Dermis blood vessel endothelial cell (primary cell): ENCODE measurements at regions not wholly inside any gene's neighbourhood (a gene's known extent, or its start where the extent isn't known, plus 50 kb on each side); places are given as distances from the start of the nearest gene placed in this dataset.
"Not testable (repeated sequence)": the region's sequence is repeated elsewhere in the genome, so short reads cannot be mapped to it uniquely, and the experiment has no call there.

Source experiments
- DNase-seq: peaks from one replicate; pipeline ENCODE4 v3.0.0; 2010

DNA sequence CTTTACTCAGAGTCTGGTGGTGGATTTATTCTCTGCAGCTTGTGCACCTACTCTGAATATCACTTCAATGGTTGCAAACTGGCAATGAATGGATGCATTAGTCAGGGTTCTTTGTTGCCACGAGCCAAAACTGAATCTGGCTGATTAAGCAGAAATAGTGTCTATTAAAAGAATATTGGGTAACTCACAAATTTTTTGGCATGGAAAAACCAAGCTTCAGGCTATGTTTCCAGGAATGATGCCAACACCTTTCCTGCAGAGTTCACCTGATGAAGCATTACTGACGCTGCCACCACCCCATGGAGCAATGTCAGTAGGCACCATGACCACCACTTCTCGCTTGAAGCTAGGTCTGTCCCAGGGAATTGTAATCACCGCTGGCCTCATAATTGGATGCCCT is 597.8 kb upstream of the SLC10A2 start:
- DNase-seq = no peak

DNA sequence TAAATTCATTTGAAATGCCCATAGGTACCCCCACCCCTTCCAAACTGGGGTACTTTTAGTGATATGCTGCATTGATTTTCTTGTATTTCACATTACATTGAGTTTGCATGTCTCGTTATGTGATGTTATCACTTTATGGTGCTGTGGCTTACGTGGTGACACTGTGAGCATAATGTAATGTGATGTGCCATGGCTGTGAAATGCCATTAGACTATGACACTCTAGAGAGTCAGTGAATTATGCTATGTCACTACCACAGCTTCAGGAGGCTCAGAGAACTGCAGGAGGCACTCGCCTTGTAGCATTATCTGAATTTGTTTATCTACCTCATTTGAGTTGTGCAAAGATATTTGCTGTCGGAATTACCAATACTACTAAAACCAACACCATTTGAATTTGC is 590.1 kb upstream of the SLC10A2 start:
- no peak for DNase-seq

DNA sequence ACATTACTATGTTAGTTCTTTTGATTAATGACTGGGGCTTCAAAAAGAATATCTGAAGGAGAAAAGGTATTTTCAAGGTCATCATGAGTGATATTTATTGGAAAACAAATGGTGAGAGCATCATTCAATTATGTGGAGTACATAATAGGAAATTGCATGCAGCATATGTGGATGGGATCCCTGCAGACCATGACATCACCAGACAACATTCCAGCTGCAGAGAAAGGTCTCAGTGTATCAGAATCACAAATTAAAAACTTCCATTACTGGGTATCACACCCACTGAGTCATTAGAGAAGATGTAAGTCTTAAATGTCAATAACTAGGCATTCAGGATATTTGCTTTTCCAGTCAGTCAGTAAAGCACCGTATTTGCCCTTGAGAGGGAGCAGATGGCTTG is 574.4 kb upstream of the SLC10A2 start:
- DNase-seq = no peak

DNA sequence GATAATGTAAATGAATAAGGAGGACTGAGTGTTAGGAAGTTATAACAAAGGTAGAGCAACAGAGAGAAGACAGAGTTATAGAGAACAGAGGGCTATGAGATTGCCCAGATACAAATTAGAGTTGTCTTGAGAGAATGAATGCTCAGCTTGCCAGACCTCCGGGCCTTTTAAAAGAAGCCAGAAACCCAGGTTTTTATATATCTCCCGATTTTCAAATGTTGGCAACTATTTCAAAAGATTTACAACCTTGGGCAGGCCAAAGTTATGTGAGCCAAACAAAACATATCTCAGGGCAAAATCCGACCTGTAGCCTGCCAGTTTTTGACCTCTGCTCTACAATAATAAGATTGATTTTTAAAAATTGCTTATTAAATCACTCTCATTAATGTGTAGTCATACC is 573.1 kb upstream of the SLC10A2 start:
- no peak for DNase-seq

DNA sequence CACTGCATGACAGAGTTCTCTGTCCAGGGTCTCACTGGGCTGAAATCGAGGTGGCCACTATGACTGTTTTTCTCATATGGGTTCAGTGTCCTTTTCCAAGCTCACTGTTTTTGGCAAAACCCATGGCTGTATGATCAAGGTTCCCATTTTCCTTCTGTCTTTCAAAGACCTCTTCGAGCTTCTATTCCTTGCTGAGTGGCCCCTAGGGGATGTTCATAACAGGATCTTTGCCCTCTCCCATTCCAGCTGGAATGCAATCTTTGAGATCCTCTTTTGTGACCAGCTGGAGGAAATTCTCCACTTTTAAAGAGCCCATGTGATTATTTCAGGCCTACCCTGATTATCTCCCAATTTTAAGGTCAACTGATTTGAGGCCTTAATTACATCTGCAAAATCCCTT is 572.5 kb upstream of the SLC10A2 start:
- DNase-seq = no peak

DNA sequence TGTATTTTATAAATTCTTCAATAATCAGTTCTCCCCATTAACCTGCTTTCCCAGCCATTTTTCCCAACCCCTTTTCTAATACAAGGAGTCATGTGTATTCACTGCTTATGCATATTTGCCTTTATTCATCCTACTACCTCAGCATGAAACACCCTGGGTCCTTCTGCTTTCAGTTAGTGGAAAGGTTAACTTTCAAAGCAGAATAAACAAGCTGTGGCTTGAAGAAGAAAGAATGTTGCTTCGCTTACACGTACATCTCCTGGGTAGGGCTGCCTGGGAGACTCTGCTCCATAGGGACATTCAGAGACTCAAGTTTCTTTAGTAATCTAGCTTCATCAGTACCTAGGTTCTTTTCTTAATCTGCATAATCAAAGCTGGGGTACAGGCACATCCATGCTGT is 567.8 kb upstream of the SLC10A2 start:
- DNase-seq = no peak

DNA sequence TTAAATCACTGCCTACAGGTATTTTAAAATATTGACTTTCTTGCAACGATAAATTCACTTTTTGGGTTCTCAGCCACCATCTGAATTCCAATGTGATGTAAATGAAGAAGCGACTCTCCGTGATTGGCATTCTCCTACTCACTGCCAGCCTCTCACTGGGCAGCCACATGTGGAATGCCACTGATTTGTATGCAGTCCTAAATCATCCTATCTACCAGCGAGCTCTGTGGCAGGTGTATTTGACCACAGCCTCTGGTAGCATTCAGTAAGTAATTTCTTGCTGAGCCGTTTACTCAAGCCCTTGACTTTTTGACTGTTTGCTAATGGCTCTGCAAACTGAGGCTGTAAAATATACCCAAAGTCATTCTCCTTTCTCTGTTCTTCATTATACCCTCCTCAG is 559.0 kb upstream of the SLC10A2 start:
- DNase-seq = no peak

DNA sequence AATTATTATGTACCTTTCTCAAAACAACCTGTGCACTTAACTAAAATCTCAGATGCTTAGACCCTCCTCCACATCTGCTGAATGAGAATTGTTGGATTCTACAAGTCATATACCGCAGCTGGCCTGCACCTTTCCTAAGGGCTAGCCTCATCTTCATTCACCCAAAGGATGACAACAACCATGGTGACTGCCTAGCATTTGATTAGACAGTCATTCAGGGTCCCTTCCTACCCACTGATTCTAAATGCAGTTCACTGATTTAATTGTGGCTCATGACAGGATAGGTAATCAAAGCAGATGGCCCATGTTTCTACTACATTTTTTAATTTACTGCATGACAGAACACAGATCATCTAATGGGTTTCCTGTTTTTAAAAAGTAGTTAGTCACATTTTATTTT is 551.9 kb upstream of the SLC10A2 start:
- no peak for DNase-seq

DNA sequence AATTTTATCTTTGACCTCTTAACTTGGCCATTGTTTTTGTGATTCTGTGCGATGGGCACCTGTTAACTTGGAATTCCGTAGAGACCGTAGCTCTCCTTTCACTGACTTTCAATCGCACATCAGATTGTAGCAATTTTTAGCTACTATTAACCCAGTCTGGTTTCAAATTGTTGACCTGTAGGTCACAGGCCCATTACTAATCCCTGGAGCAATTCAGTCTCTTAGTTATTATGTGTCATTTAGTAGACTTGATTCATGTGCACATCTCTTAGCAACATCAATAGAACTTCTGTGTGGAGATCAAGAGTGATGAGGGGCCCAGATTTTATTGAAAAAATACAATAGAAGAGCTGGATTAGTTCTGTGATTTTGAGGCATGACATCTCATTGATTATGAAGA is 549.6 kb upstream of the SLC10A2 start:
- no peak for DNase-seq

DNA sequence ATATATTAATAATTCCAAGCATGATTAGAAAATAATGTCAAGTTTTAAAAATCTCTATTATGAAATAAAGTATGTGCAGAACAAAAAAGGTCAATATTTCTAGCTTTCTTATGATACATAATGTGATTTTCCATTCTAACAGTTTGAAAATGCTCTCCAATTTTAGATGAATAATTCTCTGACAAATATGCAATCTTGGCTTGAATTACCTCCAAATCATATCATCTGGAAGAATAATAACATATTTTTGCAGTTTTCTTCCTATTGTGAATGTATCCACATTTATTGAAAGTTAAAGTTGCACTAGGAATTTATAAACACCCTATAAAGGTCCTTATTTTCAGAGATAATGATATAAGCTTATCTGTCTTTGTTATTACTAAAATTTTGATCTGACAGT is 548.5 kb upstream of the SLC10A2 start:
- no peak for DNase-seq

DNA sequence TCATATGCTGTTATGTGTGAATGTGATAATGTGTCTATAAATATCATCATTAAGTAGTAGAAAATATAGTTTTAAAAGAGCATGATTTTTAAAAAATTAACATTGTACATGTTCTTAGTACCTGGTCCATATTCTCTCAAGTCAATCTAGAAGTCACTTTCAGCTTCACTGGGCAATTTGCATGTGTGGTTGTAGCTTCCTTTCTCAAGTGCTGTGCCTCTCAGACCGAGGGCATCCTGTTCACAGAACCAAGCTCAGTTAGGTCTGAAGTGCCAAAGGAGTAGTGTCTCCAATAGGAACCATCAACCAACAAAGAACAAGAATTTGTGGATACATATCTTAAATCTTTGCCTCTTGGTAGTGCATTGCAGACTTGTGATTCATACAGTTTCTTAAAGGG is 541.8 kb upstream of the SLC10A2 start:
- DNase-seq = no peak

DNA sequence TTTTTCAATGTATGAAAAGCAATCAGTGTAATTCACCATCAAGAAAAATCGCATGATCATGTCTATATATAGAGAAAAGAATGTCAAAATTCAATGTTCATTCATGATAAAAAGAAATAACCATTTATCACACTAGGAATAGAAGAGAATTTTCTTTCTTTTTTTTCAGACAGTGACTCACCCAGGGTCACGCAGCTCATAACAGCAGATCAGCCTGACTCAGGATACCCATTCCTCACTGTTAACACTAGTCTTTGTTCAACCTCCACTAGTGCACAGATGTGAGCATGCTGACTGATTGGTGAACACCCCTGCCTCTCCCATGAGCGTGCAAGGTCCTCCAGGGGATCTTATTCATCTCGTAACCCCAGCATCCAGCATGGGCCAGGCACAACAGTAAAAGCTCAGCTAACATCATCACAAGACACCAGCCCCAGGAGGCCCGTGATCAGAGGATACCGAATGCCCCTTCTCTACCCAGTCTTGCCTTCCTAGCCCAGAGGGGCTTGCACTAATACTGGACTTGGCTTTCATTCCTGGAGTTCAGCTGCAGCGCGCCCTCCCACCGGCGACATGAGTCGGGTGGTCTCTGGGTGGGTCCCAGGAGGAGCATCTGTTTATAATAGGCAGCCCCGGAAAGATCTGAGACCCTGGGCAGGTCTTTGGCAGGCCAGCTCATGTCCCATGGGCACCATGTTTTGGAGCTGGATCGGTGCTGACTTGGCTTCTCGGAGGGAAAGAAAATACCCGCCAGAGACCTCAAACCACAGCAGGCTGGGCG is 539.5 kb upstream of the SLC10A2 start:
- no peak for DNase-seq

DNA sequence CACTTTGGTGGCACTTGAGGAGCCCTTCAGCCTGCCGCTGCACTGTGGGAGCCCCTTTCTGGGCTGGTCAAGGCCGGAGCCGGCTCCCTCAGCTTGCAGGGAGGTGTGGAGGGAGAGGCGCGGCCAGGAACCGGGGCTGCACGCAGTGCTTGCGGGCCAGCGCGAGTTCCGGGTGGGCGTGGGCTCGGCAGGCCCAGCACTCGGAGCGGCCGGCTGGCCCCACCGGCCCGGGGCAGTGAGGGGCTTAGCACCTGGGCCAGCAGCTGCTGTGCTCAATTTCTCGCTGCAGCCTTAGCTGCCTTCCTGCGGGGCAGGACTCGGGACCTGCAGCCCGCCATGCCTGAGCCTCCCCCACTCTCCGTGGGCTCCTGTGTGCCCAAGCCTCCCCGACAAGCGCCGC is 533.7 kb upstream of the SLC10A2 start:
- not testable (repeated sequence) for DNase-seq

DNA sequence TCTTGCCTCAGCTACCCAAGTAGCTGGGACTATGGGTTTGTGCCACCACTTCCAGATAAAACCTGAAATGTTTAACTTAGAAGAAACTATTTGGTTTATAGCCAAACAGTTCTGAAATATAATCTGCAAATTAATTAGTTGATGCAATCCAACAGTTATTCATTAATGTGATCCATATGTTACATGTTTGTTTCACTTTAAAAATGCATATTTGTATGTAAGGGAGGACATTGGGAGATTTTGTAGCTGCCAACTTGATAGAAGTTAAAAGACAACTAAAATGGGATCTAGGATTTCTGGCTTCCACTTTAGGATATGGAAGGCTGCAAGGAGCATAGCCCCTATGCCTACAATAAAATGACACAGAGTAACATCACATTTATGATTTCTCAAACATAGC is 532.5 kb upstream of the SLC10A2 start:
- no peak for DNase-seq

DNA sequence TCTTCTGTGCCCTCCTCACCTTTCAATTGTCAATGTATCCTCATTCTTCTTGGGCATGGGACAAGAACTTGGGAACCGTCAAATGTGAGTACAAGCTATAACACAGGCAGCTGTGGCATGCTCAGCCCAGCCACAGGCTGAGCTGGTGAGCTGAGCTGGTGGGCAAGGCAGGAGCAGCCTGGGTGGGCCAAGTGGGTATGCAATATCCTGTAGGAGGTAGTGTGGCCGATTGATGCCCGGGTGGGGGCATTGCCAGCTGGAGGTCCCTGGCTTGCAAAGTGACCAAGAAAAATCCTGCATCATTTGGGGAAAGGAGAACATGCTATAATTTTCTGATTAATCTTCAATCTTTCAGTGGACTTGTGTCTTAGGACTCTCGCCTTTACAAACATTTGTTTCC is 507.2 kb upstream of the SLC10A2 start:
- DNase-seq = no peak

DNA sequence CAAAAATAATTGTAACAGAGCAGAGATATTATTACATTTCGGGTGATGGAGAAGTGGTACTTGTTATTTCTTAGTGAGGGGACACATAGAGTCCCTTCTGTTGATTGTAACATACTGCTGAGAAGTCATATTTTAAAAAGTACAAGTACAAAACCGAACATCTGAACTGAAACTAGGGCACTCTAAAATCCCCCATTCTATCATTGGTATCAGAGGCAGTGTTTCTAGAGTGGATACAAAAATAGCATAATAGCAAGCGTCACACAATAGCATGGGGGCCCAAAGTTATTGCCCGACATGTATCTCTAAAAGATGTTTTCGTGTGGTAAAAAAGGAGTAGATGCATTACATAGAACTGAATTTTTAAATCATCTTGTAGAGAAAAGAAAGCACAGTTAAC is 502.1 kb upstream of the SLC10A2 start:
- no peak for DNase-seq

DNA sequence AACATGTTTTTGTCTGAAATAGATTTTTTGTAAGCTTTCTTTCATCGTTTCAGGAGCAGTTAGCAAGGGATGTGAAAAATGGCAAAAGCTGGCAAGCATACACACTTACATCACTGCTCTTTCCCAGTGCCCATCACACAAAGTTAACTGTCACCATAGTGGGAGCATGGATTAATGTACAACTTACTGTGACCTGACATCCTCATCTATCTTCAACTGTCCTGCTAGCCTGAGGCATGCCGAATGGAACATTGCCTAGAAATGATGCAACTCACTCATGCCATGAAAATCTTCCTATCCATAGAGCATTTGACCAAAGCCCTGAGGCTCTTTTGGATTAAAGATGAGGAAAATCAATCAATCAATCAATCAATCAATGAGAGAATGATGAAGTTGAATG is 491.7 kb upstream of the SLC10A2 start:
- DNase-seq = no peak

DNA sequence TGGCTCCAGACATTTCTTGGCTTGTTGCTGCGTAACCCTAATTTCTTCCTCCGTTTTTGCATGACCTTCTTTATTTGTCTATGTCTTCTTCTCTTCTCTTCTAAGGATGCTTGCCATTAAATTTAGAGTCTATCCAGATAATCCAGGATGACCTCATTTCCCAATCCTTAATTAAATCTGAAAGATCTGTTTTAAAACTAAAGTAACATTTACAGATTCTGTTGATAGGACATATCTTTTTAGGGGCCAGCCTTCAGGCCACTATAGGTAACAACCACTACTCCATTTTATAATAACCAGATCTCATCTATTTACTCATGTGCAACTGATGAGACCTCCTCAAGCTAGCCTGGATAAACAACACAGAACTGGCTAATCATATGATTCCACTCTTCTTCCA is 490.5 kb upstream of the SLC10A2 start:
- no peak for DNase-seq

DNA sequence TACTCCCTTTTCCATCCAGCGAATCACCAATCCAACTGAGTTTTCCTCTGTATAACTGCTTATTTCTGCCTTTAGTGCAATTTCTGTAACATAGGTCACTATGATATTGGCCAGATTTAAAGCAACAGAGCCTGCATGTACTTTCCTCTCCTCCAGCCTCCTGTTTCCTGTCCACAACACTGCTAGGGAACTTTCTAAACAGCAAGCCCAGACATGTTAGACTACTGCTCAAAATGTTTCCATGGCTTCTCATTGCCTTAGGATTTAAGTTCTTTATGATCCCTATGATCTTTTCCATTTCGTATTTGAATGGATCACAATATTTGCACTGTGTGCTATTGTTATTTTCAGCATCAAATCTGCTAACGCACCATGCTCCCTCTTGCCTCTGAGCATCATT is 481.7 kb upstream of the SLC10A2 start:
- no peak for DNase-seq

DNA sequence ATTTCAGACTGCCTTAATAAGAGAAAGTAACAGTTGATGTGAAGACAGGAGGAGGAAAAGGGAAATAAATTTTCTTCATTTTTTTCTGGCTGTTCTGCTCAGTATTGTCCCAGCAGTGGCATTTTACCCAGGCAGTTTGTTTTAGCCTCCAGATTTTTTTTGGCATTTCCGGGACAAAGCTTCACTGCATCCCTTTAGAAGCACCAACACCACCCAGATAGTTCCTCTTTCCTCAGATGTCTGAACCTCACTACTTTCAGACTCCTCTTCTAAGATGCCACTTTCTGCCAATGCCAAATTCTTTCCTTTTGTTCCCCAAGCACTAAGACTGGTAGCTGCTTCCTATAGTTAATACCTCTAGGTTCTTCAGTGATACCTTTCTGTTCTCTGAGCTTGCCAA is 480.1 kb upstream of the SLC10A2 start:
- no peak for DNase-seq

DNA sequence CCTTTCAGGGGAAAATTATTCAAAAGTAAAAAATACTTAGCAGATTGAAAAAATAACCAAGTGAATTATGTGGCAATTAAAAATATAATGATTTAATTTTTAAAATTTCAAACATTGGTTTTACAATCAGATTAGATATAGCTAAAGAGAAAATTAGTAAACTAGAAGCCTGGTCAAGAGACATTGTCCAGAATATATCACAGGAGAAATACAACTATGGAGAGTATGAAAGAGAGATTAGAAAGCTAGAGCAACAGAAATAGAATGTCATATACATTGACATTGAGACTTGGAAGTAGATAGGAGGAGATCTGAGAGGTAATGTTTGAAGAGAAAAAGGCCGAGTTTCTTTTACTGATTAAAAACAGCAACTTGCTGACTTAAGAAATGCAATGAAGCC is 476.4 kb upstream of the SLC10A2 start:
- DNase-seq = no peak

DNA sequence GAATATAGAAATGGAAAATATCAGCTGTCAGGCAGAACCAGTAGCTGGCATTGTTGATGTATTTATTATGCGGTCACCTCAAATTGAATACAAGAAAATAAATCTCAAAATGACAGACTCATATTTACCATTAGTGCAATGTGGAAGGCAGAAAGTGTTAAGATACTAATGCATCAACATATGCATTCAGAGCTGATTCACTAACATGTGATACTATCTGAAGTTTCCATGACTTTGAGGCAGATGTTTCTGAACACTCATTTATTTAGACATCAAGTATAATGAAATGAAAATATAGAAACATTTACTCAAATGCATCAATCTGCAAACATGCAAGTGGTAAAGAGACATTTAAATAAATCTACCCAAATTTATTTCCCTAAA is 474.2 kb upstream of the SLC10A2 start:
- no peak for DNase-seq

DNA sequence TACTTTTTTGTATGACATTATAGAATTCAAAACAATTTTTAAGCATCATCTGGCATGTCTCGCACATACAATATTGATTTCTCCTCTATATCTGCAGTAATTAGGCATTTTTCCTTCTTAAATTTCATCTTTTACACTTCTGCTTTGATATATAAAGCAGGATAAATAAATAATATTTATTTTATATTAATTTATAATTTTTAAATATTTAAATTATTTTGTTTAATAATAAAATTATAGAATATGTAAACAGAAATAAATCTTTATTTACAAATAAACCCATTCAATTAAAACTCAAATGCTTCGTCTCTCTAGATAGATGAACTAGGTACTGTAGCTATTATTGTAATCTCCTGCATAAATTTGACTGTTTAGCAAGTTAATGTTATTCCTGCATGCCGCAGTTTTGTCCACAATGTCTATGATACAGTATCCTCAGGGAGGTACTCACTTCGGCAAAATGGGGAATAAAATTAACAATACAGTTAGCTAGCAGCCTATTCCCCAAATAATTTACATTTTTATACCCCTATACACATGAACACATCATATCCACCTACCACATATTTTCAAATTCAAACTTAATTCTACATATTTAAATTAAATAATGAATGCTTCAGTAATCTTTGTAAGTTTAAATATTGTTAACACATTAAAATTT is 473.6 kb upstream of the SLC10A2 start:
- no peak for DNase-seq

DNA sequence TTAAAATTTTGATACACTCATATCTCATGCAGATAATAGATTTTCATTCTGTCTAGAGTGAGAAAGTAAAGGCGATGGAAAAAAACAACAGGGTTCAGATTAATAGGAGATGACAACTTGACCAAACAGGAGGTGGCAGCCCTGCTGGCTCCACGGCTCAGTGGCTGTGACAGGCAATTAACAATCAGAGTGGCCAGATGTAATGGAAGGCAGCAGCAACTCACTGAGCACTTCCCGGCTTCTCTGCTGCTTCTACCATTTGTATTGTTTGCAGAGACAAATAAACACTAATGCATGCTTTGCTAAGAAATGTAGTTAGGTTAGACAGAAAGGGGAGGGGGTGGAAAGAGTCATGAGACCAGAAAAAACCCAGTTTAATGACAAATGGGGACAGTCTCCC is 473.0 kb upstream of the SLC10A2 start:
- DNase-seq = no peak

DNA sequence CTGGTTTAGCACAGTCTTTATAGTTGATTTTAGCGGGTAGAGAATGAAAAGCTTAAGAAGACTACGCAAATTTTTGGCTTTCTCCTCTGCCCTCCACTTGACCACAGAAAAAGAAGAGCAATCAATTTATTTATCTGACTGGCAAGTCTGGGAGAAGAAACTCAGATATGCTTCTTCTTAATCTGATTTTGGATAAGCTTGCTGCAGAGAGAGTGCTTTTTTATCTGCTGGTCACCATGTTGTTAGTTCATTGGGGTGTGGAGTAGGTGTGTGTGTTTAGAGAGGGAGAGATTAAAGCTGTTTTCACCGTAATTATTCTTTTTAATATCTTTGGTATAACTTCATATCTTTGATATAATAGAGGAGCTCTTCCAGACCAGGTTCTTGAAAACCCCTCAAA is 471.4 kb upstream of the SLC10A2 start:
- no peak for DNase-seq
